PC-9 (cell line): ENCODE measurements at regions not wholly inside any gene's neighbourhood (a gene's known extent, or its start where the extent isn't known, plus 50 kb on each side); places are given as distances from the start of the nearest gene placed in this dataset.
A peak's percentile ranks its signal among the peaks of the same experiment; 100 is the strongest.

Experiments used
- BruUV-seq: library from RNA; stranded (reverse); fragments of 400-500 nt; replicated peaks from 2 replicates; lab custom pipeline; 2021; lab: Mats Ljungman, UMichigan
- CTCF ChIA-PET: fragments of 300-600 bp; sonication (Branson Sonifier 250); formaldehyde crosslinking; loops from one replicate; lab custom pipeline; 2022; ENCODE audit warnings: antibody characterized with exemption; lab: Charles Lee
- POLR2A ChIA-PET: fragments of 300-600 bp; sonication (Branson Sonifier 250); formaldehyde crosslinking; loops from one replicate; lab custom pipeline; 2022; ENCODE audit warnings: antibody characterized with exemption; ENCODE audit not compliant: unreplicated experiment; lab: Charles Lee
- DNase-seq, 2 experiments: peaks; one replicate each; pipeline versions ENCODE4 v3.0.0 to v3.0.0-alpha.2; 2015 to 2022; ENCODE audit warnings: mixed read lengths in 1 of 2
- H2AFZ ChIP-seq: fragments of 200-600 bp; sonication (generic); 2 replicates; pipeline ENCODE4 v1.8.1; 2017; ENCODE audit warnings: antibody characterized with exemption
- H3F3A ChIP-seq: fragments of 200-600 bp; sonication (generic); 2 replicates; pipeline ENCODE4 v1.8.1; 2017; ENCODE audit warnings: antibody characterized with exemption, mild to moderate bottlenecking, low read depth; ENCODE audit not compliant: insufficient read depth
- H3K27ac ChIP-seq: fragments of 200-600 bp; sonication (generic); 2 replicates; pipeline ENCODE4 v1.6.1; 2016; ENCODE audit warnings: mixed run types
- H3K27me3 ChIP-seq: fragments of 200-600 bp; sonication (generic); 2 replicates; pipeline ENCODE4 v1.6.1; 2016; ENCODE audit warnings: low read depth, mixed run types; ENCODE audit not compliant: insufficient read depth
- H3K36me3 ChIP-seq: fragments of 200-600 bp; sonication (generic); 2 replicates; pipeline ENCODE4 v1.6.1; 2016; ENCODE audit warnings: low read depth, mixed run types
- H3K4me1 ChIP-seq: fragments of 200-600 bp; sonication (generic); replicated peaks from 2 replicates; pipeline ENCODE4 v1.6.1; 2016; ENCODE audit warnings: mixed run types; ENCODE audit not compliant: insufficient read depth
- H3K4me2 ChIP-seq: fragments of 200-600 bp; sonication (generic); 2 replicates; pipeline ENCODE4 v1.6.1; 2017; ENCODE audit warnings: mixed run types
- H3K4me3 ChIP-seq: fragments of 200-600 bp; sonication (generic); 2 replicates; pipeline ENCODE4 v1.6.1; 2016; ENCODE audit warnings: mixed run types
- H3K79me2 ChIP-seq: fragments of 200-600 bp; sonication (generic); 2 replicates; pipeline ENCODE4 v1.6.1; 2017; ENCODE audit warnings: low read depth, mixed run types
- H3K9me2 ChIP-seq: fragments of 200-600 bp; sonication (generic); 2 replicates; pipeline ENCODE4 v1.8.1; 2017; ENCODE audit warnings: mild to moderate bottlenecking; ENCODE audit not compliant: insufficient read depth
- H3K9me3 ChIP-seq: fragments of 200-600 bp; sonication (generic); 2 replicates; pipeline ENCODE4 v1.8.1; 2016; ENCODE audit warnings: low read depth; ENCODE audit not compliant: insufficient read depth
- H4K20me1 ChIP-seq: fragments of 200-600 bp; sonication (generic); 2 replicates; pipeline ENCODE4 v1.8.1; 2017; ENCODE audit not compliant: insufficient read depth
- EZH2 ChIP-seq: fragments of 200-600 bp; sonication (generic); IDR thresholded peaks from 2 replicates; pipeline ENCODE4 v1.8.0; 2017; ENCODE audit warnings: antibody characterized with exemption, low read depth
- intact Hi-C: fragments of 100-400 bp; cut with micrococcal nuclease; formaldehyde crosslinking; loops from one replicate; pipeline ENCODE4 v1.10.0; 2022; ENCODE audit not compliant: unreplicated experiment
- TF ChIP-seq, protein P1 (sequence below): fragments of 200-600 bp; sonication (generic); conservative IDR thresholded peaks from 2 replicates; pipeline ENCODE4 v1.6.1; 2017; ENCODE audit warnings: mixed run types, antibody characterized with exemption, mild to moderate bottlenecking, moderate library complexity

DNA sequence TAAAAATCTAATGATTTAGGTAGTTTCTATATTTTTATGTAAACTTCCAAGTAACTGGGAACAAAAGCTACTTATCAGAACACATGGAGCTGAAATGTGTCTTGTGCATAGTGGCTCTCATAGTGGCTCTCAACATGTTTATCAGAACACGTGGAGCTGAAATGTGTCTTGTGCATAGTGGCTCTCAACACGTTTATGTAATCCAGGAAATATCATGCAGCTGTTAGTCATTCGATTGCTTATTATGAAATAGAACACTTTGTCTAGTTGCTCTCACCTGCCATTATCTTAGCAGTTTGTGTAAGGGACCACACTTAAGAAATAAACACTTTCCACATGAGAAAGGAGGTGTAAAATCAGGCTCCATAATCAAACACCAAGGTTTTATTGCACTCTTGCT is 119.2 kb upstream of the ASCC3 start:
- CTCF ChIA-PET = no interaction called here
- POLR2A ChIA-PET = no interaction called here
- Histone ChIP-seq H3K27me3 (no peaks in the 10 kb centered on the region), H4K20me1 (no peaks in the 10 kb centered on the region), H3K4me3 (no peak overlapping the region), H3K27ac (no peak overlapping the region), H3K79me2 (no peaks in the 10 kb centered on the region), H3K9me2 (no peaks in the 10 kb centered on the region), H3K4me2 (no peak overlapping the region), H3K9me3 (peaks cover 7% of the 10 kb centered on the region; the same call in 1 of the 2 replicates), H3K4me1 (no peaks in the 10 kb centered on the region), H3K36me3 (no peaks in the 10 kb centered on the region), H3F3A (no peaks in the 10 kb centered on the region), H2AFZ (no peak overlapping the region)
- peak in 1 of 2 experiments; percentile 35 for DNase-seq
- no peak for TF ChIP-seq EZH2
- TF ChIP-seq, protein P1, sequence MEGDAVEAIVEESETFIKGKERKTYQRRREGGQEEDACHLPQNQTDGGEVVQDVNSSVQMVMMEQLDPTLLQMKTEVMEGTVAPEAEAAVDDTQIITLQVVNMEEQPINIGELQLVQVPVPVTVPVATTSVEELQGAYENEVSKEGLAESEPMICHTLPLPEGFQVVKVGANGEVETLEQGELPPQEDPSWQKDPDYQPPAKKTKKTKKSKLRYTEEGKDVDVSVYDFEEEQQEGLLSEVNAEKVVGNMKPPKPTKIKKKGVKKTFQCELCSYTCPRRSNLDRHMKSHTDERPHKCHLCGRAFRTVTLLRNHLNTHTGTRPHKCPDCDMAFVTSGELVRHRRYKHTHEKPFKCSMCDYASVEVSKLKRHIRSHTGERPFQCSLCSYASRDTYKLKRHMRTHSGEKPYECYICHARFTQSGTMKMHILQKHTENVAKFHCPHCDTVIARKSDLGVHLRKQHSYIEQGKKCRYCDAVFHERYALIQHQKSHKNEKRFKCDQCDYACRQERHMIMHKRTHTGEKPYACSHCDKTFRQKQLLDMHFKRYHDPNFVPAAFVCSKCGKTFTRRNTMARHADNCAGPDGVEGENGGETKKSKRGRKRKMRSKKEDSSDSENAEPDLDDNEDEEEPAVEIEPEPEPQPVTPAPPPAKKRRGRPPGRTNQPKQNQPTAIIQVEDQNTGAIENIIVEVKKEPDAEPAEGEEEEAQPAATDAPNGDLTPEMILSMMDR = no peak
- BruUV-seq = no TSS peak
- intact Hi-C loops = no loop called here

DNA sequence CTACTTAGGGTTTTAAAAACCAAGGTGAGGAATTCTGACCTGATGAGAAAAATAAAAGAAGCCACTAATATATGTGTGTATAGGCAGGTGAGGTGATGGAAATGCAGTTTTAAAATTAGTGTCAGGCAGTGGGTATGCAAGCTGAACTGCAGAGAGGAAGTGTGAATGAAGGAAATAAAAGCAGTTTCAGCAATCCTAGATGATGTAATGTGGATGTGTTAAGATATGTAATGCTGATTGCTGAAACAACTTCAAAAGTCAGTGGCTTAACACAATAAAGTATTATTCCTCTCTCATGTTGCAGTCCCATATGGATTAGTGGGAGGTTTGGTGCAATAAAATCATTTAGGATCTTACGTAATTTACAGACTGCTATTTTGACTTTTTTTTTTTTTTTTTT is 119.9 kb upstream of the ASCC3 start:
- H3F3A ChIP-seq = no peaks in the 10 kb centered on the region
- peak in 1 of 2 experiments; percentile 19 for DNase-seq
- H3K4me3 ChIP-seq = no peak overlapping the region
- H3K4me2 ChIP-seq = no peak overlapping the region
- ChIA-PET CTCF (no interaction called here), POLR2A (no interaction called here)
- H4K20me1 ChIP-seq = no peaks in the 10 kb centered on the region
- no peaks in the 10 kb centered on the region for H3K79me2 ChIP-seq
- H3K9me2 ChIP-seq = no peaks in the 10 kb centered on the region
- no peaks in the 10 kb centered on the region for H3K4me1 ChIP-seq
- no peak for TF ChIP-seq EZH2
- TF ChIP-seq, protein P1 = no peak
- no peak overlapping the region for H3K27ac ChIP-seq
- BruUV-seq = no TSS peak
- peaks cover 7% of the 10 kb centered on the region; the same call in 1 of the 2 replicates for H3K9me3 ChIP-seq
- H3K36me3 ChIP-seq = no peaks in the 10 kb centered on the region
- intact Hi-C loops = no loop called here
- no peaks in the 10 kb centered on the region for H3K27me3 ChIP-seq
- no peak overlapping the region for H2AFZ ChIP-seq

DNA sequence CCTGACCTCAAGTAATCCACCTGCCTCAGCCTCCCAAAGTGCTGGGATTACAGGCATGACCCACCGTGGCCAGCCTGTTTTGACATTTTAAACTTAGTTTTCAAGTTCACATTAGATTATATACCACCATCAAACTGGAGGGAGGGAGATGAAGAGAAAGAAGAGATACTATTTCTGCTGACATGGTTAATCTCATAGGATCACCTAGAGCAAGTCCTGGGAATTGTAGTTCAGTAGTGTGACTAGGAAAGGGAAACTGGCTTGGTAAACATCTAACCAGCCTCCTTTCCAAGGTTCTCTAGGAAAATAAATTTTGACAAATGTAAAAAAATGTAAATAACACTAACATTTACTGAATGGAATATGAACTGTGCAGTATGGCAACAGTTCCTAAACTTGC is 120.5 kb upstream of the ASCC3 start:
- ChIA-PET POLR2A (no interaction called here), CTCF (no interaction called here)
- Histone ChIP-seq H3K4me1 (no peaks in the 10 kb centered on the region), H3K36me3 (no peaks in the 10 kb centered on the region), H3K4me2 (no peak overlapping the region), H3K4me3 (no peak overlapping the region), H3K79me2 (no peaks in the 10 kb centered on the region), H2AFZ (no peak overlapping the region; the same call in 1 of the 2 replicates), H3K9me2 (no peaks in the 10 kb centered on the region), H4K20me1 (no peaks in the 10 kb centered on the region), H3K27me3 (no peaks in the 10 kb centered on the region), H3K27ac (no peak overlapping the region), H3F3A (no peaks in the 10 kb centered on the region), H3K9me3 (peaks cover 7% of the 10 kb centered on the region; the same call in 1 of the 2 replicates)
- BruUV-seq = no TSS peak
- intact Hi-C loops = no loop called here
- no peak for DNase-seq
- TF ChIP-seq, protein P1 = no peak
- no peak for TF ChIP-seq EZH2
